Fibroblast of pulmonary artery (primary cell): ENCODE measurements at regions not wholly inside any gene's neighbourhood (a gene's known extent, or its start where the extent isn't known, plus 50 kb on each side); places are given as distances from the start of the nearest gene placed in this dataset.

ENCODE experiments used
- DNase-seq: peaks from one replicate; pipeline ENCODE4 v3.0.0-alpha.2; 2010; ENCODE audit warnings: low read depth
- H3K4me3 ChIP-seq: replicated peaks from 2 replicates; pipeline ENCODE4 v1.5.1; 2011; ENCODE audit warnings: low read depth, mild to moderate bottlenecking, control low read depth, low read length, moderate library complexity
- TF ChIP-seq, protein P1 (sequence below): IDR thresholded peaks from 2 replicates; pipeline ENCODE4 v1.5.1; 2011; ENCODE audit warnings: mild to moderate bottlenecking, control low read depth, low read length, inconsistent platforms; ENCODE audit errors: missing control alignments

DNA sequence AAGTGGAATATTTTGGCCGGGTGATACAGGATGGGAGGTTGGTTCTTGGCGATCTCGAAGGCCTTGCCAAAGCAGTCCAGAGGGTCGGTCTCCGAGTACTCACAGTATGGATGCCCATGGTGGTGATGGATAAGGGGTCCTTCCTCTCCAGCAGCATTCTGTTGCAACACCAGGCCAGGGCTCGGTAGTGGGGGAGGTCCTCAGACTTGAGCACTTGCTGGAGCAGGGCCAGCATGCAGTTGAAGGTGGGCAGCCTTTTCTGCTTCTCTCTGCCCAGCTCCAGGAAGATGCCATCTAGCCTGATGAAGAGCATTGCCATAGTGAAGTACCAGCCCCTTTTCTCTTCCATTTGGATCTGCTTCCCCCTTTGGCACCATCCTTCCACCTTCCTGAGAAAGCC is 99.4 kb upstream of the MCHR2 start:
- H3K4me3 ChIP-seq = no peak overlapping the region
- TF ChIP-seq, protein P1, sequence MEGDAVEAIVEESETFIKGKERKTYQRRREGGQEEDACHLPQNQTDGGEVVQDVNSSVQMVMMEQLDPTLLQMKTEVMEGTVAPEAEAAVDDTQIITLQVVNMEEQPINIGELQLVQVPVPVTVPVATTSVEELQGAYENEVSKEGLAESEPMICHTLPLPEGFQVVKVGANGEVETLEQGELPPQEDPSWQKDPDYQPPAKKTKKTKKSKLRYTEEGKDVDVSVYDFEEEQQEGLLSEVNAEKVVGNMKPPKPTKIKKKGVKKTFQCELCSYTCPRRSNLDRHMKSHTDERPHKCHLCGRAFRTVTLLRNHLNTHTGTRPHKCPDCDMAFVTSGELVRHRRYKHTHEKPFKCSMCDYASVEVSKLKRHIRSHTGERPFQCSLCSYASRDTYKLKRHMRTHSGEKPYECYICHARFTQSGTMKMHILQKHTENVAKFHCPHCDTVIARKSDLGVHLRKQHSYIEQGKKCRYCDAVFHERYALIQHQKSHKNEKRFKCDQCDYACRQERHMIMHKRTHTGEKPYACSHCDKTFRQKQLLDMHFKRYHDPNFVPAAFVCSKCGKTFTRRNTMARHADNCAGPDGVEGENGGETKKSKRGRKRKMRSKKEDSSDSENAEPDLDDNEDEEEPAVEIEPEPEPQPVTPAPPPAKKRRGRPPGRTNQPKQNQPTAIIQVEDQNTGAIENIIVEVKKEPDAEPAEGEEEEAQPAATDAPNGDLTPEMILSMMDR = no peak
- no peak for DNase-seq

DNA sequence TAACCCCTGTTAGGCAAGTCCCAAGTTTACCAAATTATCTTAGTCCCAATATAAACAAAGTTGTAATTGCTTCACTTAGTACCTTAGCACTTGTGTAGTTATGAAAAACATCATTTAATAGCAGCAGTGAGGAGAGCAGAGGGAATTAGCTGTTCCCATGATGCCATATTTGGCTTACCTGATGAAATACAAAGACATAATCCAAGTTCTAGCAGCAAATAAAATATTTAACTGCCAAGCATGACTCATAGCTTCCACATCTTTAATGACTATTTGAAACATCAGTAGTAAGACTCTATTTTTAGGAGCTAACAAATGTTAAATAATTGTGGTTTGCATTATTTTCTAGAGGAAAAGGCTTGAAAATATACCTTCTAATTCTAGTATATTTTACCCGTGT is 94.0 kb upstream of the MCHR2 start:
- H3K4me3 ChIP-seq = no peak overlapping the region
- TF ChIP-seq, protein P1 = no peak
- DNase-seq = peak; percentile 36

DNA sequence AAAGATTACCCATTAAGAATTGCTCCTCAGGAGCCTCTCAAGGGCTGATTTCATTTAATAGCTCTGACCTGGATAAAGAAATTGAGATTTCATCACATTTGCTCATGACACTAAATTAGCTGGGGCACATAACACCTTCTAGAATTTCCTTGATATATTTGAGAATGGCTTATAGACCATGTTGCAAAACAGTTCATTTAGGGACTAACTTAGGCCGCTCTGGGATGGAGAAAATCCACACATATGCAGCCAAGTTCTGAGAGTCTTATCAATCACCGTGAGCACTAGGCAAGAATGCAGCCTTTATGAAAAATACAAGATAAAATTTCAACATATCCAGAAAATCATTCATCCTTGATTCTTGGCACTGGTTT is 91.0 kb upstream of the MCHR2 start:
- H3K4me3 ChIP-seq = no peak overlapping the region
- DNase-seq = no peak
- TF ChIP-seq, protein P1 = no peak

DNA sequence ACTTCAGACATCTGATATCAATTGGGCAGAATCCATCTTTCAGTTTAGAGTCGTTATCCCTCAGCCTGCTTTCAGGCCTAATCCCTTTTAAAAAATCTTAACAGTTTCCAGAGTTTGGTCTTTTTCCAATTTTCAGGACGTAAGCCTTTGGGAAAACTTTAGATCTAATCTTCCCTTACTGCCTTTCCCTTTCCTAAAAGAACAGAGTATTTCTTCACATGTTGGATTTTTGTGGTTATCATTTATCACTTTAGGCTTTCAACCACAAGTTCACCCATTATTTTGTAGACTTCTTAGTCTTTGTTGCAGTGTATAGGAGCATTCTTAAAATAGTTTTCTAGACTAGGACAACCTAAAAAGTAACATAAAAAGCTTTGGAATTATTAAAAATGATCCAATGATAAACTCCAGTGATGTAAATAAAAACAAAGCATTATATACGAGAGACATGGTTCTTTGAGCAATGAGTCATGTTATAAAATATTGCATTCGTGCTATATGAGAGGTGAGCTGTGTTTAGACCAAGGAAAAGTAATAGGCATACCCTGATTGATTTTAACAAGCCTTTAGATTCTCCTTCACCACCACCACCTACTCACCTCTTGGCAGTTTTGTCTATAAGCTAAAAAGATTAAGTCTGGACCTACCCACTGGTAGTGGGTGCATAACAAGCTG is 90.4 kb upstream of the MCHR2 start:
- DNase-seq = peak; percentile 46
- no peak overlapping the region for H3K4me3 ChIP-seq
- TF ChIP-seq, protein P1 = no peak

DNA sequence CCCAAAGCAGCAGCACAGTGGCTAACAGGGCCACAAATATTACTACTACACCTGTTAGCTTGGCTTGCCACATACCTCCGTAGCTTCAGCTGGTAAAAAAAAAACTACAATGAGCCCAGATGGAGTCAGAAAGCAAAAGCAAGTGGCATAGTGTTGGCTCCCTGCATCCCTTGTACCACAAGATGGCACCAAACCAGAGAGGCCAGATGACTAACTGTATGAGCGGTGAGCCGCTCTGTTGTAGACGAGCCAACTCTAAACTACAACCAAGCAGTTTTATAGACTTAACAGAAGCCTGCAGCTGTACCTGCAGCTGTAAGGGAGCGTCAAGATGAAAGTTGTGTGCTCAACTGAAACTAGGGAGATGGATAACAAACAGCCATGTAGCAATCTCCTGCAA is 84.5 kb upstream of the MCHR2 start:
- DNase-seq = peak; percentile 24
- H3K4me3 ChIP-seq = no peak overlapping the region
- TF ChIP-seq, protein P1 = peak; percentile 37

DNA sequence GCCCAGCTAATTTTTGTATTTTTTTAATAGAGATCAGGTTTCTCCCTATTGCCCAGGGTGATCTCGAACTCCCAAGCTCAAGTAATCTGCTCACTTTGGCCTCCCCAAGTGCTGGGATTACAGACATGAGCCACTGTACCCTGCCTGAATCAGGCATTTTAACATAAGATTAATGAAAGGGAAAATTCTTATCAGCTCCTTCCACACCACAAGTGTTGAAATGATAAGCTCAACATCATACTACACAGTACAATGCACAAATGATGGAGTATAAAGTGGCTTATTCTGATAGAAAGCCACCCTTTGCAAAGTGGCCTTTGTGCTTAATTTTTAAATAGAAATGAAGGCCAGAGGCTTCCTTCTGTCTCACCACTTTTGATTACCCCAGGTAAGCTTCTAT is 71.3 kb upstream of the MCHR2 start:
- TF ChIP-seq, protein P1 = no peak
- DNase-seq = no peak
- no peak overlapping the region for H3K4me3 ChIP-seq

DNA sequence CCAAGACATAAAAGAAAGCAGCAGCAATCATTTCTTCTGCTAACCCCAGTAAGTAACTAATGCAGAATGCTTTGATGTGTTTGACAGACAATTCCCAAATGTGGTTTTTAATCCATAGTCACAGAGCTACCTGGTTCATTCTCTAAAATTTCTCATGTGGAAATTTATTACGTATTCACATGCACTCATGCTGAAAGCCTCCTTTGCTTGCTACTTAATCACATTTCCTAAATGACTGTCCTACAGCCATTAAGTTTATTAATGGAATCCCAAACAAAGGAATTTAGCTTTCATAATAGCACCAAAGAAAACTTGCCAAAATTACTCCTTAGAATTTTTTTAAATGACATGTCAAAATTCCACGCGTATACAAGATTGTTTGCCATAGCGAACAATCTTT is 68.6 kb upstream of the MCHR2 start:
- TF ChIP-seq, protein P1 = no peak
- DNase-seq = no peak
- no peak overlapping the region for H3K4me3 ChIP-seq
